ENCODE measurements at regions not wholly inside any gene's neighbourhood (a gene's known extent, or its start where the extent isn't known, plus 50 kb on each side); places are given as distances from the start of the nearest gene placed in this dataset.

- no peak for ATAC-seq
- in situ Hi-C loops (cut with MboI; ENCODE audit: low sequenced_read_pairs in 4 of 4): loop anchor here in 1 of 4 donors (25.0 kb wide), 1 partner anchor 94 kb away; no protein-coding TSS in a partner anchor
Measured at GRCh38 chr18:43656547-43656946, 379.3 kb upstream of the SYT4 start.

DNA sequence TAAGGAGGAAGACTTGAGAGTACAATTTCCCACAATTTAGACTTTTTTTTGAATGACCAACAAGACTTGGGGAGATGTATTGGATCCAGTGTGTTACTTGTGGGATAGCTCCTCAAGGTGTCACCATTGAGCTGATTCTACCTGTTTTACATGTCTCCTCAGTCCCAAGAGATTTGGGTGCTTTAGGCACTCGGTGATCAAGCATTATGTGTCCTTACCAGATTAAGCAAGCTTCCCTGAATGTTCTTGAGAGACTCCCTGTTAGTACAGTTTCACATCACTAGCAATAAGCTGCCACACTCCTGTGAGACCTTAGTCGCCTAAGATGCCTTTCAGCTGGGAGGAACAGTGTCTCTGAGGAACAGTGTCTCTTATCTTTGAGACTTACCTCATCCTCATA is 384.3 kb upstream of the SYT4 start:
- in situ Hi-C loops (cut with MboI; ENCODE audit: low sequenced_read_pairs in 4 of 4) (loop anchor here in 1 of 4 donors (25.0 kb wide), 1 partner anchor 99 kb away; no protein-coding TSS in a partner anchor), intact Hi-C loops (cut with DNase I; ENCODE audit: low total_unique reads) (no loop called here)
- DNase-seq (no peak), ATAC-seq (no peak)
- no peak for TF ChIP-seq POLR2A (IDR thresholded peaks at IDR 0.05)
- TF ChIP-seq, protein P1, sequence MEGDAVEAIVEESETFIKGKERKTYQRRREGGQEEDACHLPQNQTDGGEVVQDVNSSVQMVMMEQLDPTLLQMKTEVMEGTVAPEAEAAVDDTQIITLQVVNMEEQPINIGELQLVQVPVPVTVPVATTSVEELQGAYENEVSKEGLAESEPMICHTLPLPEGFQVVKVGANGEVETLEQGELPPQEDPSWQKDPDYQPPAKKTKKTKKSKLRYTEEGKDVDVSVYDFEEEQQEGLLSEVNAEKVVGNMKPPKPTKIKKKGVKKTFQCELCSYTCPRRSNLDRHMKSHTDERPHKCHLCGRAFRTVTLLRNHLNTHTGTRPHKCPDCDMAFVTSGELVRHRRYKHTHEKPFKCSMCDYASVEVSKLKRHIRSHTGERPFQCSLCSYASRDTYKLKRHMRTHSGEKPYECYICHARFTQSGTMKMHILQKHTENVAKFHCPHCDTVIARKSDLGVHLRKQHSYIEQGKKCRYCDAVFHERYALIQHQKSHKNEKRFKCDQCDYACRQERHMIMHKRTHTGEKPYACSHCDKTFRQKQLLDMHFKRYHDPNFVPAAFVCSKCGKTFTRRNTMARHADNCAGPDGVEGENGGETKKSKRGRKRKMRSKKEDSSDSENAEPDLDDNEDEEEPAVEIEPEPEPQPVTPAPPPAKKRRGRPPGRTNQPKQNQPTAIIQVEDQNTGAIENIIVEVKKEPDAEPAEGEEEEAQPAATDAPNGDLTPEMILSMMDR (IDR thresholded peaks at IDR 0.05 in 4 of 5, conservative IDR thresholded peaks at IDR 0.05 in 1 of 5): no peak
- Histone ChIP-seq H3K9me3 (no peaks in the 10 kb centered on the region), H3K4me1 (peaks cover 0 to 7% of the 10 kb centered on the region in 2 donors), H3K27me3 (no peaks in the 10 kb centered on the region), H3K27ac (no peak overlapping the region), H3K36me3 (no peaks in the 10 kb centered on the region), H3K4me3 (no peak overlapping the region)

More at GRCh38 chr18:43656547-43656946, 379.3 kb upstream of the SYT4 start:
- H3K9me3 ChIP-seq: no peaks in the 10 kb centered on the region
- no peak overlapping the region for H3K4me3 ChIP-seq
- intact Hi-C loops (cut with DNase I; ENCODE audit: low total_unique reads): no loop called here
- no peak overlapping the region for H3K27ac ChIP-seq
- no peak for DNase-seq
- no peaks in the 10 kb centered on the region for H3K27me3 ChIP-seq
- H3K4me1 ChIP-seq: no peaks in the 10 kb centered on the region
- TF ChIP-seq POLR2A (IDR thresholded peaks at IDR 0.05): no peak
- TF ChIP-seq, protein P1 (IDR thresholded peaks at IDR 0.05 in 4 of 5, conservative IDR thresholded peaks at IDR 0.05 in 1 of 5): no peak
- no peaks in the 10 kb centered on the region for H3K36me3 ChIP-seq

DNA sequence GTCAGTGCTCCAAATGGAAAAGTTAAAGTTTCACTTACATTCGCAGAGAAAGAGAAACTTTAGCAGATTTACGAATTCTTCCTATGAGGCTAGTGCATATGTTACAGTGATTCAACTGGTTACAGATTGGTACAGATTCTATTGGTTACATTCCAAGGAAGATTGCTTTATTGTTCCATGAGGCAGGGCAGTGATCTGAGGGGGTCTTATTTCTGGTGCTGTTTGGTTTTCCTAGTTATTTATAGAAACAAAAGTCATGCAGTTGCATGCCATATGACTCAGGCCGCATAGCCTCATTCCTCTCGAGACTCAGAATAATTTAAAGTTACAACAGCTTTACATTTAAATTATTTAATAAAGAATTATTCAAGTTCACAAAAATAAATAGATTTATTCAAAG is 385.4 kb upstream of the SYT4 start:
- no peak for ATAC-seq
- no peak overlapping the region for H3K4me3 ChIP-seq
- H3K4me1 ChIP-seq: peaks cover 0 to 7% of the 10 kb centered on the region in 2 donors
- intact Hi-C loops (cut with DNase I; ENCODE audit: low total_unique reads) (no loop called here), in situ Hi-C loops (cut with MboI; ENCODE audit: low sequenced_read_pairs in 4 of 4) (loop anchor here in 1 of 4 donors (25.0 kb wide), 1 partner anchor 100 kb away; no protein-coding TSS in a partner anchor)
- no peak overlapping the region for H3K27ac ChIP-seq
- no peaks in the 10 kb centered on the region for H3K9me3 ChIP-seq
- no peaks in the 10 kb centered on the region for H3K27me3 ChIP-seq
- H3K36me3 ChIP-seq: no peaks in the 10 kb centered on the region
- TF ChIP-seq, protein P1 (IDR thresholded peaks at IDR 0.05 in 4 of 5, conservative IDR thresholded peaks at IDR 0.05 in 1 of 5): no peak
- no peak for TF ChIP-seq POLR2A (IDR thresholded peaks at IDR 0.05)
- DNase-seq: no peak

- no peak overlapping the region for H3K4me3 ChIP-seq
- no peaks in the 10 kb centered on the region for H3K27me3 ChIP-seq
- no peak overlapping the region for H3K27ac ChIP-seq
- DNase-seq (no peak), ATAC-seq (no peak)
- in situ Hi-C loops (cut with MboI; ENCODE audit: low sequenced_read_pairs in 4 of 4) (loop anchor here in 1 of 4 donors (25.0 kb wide), 1 partner anchor 101 kb away; no protein-coding TSS in a partner anchor), intact Hi-C loops (cut with DNase I; ENCODE audit: low total_unique reads) (no loop called here)
- H3K36me3 ChIP-seq: no peaks in the 10 kb centered on the region
- no peak for TF ChIP-seq POLR2A (IDR thresholded peaks at IDR 0.05)
- TF ChIP-seq, protein P1 (IDR thresholded peaks at IDR 0.05 in 4 of 5, conservative IDR thresholded peaks at IDR 0.05 in 1 of 5): no peak
- peaks cover 0 to 7% of the 10 kb centered on the region in 2 donors for H3K4me1 ChIP-seq
- H3K9me3 ChIP-seq: no peaks in the 10 kb centered on the region
Measured at GRCh38 chr18:43663159-43663558, 385.9 kb upstream of the SYT4 start.
